ENCODE measurements at regions not wholly inside any gene's neighbourhood (a gene's known extent, or its start where the extent isn't known, plus 50 kb on each side); places are given as distances from the start of the nearest gene placed in this dataset.

- TF ChIP-seq NR2F2 (IDR thresholded peaks at IDR 0.05): no peak
- TF ChIP-seq, protein P1, sequence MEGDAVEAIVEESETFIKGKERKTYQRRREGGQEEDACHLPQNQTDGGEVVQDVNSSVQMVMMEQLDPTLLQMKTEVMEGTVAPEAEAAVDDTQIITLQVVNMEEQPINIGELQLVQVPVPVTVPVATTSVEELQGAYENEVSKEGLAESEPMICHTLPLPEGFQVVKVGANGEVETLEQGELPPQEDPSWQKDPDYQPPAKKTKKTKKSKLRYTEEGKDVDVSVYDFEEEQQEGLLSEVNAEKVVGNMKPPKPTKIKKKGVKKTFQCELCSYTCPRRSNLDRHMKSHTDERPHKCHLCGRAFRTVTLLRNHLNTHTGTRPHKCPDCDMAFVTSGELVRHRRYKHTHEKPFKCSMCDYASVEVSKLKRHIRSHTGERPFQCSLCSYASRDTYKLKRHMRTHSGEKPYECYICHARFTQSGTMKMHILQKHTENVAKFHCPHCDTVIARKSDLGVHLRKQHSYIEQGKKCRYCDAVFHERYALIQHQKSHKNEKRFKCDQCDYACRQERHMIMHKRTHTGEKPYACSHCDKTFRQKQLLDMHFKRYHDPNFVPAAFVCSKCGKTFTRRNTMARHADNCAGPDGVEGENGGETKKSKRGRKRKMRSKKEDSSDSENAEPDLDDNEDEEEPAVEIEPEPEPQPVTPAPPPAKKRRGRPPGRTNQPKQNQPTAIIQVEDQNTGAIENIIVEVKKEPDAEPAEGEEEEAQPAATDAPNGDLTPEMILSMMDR (IDR thresholded peaks at IDR 0.05; ENCODE audit: low read depth, low read length, missing input control): no peak
- TF ChIP-seq REST (IDR thresholded peaks at IDR 0.05): no peak
- no peak for TF ChIP-seq ZBTB33 (IDR thresholded peaks at IDR 0.05)
- TF ChIP-seq, protein P2, sequence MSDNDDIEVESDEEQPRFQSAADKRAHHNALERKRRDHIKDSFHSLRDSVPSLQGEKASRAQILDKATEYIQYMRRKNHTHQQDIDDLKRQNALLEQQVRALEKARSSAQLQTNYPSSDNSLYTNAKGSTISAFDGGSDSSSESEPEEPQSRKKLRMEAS (IDR thresholded peaks at IDR 0.05): no peak
- no peak for TF ChIP-seq JUND (IDR thresholded peaks at IDR 0.05)
- no peak for TF ChIP-seq FOXA2 (IDR thresholded peaks at IDR 0.05)
- no peak for TF ChIP-seq YY1 (IDR thresholded peaks at IDR 0.05)
Observed at GRCh38 chr6:23091795-23092194, 522.4 kb downstream of the HDGFL1 start.
